NCI-H2171 (cell line): ENCODE measurements at regions not wholly inside any gene's neighbourhood (a gene's known extent, or its start where the extent isn't known, plus 50 kb on each side); places are given as distances from the start of the nearest gene placed in this dataset.
"Not testable (repeated sequence)": the region's sequence is repeated elsewhere in the genome, so short reads cannot be mapped to it uniquely, and the experiment has no call there.

Experiments used
- DNase-seq: peaks from one replicate; lab custom pipeline; 2025; lab: John Stamatoyannopoulos, UW

- DNase-seq: no peak
These were observed 166.3 kb downstream of the KIF26A start for GRCh38 chr14:104304451-104305351.

- no peak for DNase-seq
These were observed 167.4 kb downstream of the KIF26A start for GRCh38 chr14:104305511-104306449.

GRCh38 chr14:104306450-104307040 is 168.2 kb downstream of the KIF26A start:
- DNase-seq: no peak

GRCh38 chr14:104307246-104307626 is 168.8 kb downstream of the KIF26A start:
- no peak for DNase-seq

GRCh38 chr14:104307627-104308401 is 169.4 kb downstream of the KIF26A start:
- DNase-seq: no peak

GRCh38 chr14:104308534-104308933 is 170.1 kb downstream of the KIF26A start:
- not testable (repeated sequence) for DNase-seq

- DNase-seq: no peak
These were observed 171.4 kb downstream of the KIF26A start for GRCh38 chr14:104309657-104310369.

GRCh38 chr14:104311358-104311757 is 173.0 kb downstream of the KIF26A start:
- DNase-seq: no peak

GRCh38 chr14:104313674-104314073 is 175.3 kb downstream of the KIF26A start:
- no peak for DNase-seq

- no peak for DNase-seq
These were observed 176.0 kb downstream of the KIF26A start for GRCh38 chr14:104314251-104314941.

- no peak for DNase-seq
These were observed 176.8 kb downstream of the KIF26A start for GRCh38 chr14:104315169-104315568.

- no peak for DNase-seq
These were observed 177.2 kb downstream of the KIF26A start for GRCh38 chr14:104315625-104316024.

- no peak for DNase-seq
These were observed 177.8 kb downstream of the KIF26A start for GRCh38 chr14:104316121-104316722.

GRCh38 chr14:104316723-104317491 is 178.5 kb downstream of the KIF26A start:
- no peak for DNase-seq

GRCh38 chr14:104317492-104317805 is 179.1 kb downstream of the KIF26A start:
- no peak for DNase-seq

- no peak for DNase-seq
These were observed 179.7 kb downstream of the KIF26A start for GRCh38 chr14:104317975-104318557.

- no peak for DNase-seq
These were observed 180.4 kb downstream of the KIF26A start for GRCh38 chr14:104318558-104319490.
